ENCODE measurements at regions not wholly inside any gene's neighbourhood (a gene's known extent, or its start where the extent isn't known, plus 50 kb on each side); places are given as distances from the start of the nearest gene placed in this dataset.

DNA sequence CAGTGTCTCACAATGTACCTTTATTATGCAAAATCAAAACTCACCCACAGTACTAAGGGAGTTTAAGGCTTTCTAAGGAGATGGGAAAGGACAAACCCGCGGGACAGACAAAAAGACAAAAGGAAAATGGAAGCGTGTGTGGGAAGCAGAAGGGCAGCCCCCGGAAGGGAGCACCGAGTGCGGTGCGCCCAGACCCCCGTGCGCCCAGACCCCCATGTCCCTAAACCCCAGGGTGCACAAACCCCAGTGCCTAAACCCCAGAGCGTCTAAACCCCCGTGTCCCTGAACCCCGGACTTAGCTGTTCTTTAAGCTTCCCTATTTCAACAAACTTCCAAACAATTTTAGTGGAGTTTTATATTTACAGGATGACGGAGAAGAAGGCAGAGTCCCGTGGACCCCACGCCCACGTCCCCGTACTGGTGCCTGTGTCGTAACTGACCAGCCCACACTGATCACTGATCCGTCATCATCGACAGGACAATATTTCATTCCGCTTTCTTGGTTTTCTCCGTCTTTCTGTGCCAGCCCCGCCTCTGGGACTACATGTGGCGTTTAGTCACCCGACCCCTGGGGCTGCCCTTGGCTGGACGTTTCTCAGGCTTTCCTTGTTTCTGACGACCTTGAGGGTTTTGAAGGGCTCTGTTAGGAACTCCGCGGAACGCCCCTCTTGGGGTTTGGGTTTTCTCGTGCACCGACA lies 76.9 kb downstream of the RTP5 start:
- CTCF ChIA-PET = no interaction called here
- Mint-ChIP-seq H3K4me3 (no peak overlapping the region), H3K4me1 (no peaks in the 10 kb centered on the region), H3K27ac (no peak overlapping the region), H3K36me3 (ENCODE audit: low read depth) (no peaks in the 10 kb centered on the region), H3K9me3 (peaks cover 10% of the 10 kb centered on the region), H3K27me3 (no peaks in the 10 kb centered on the region)
- no peak for DNase-seq
- POLR2A ChIA-PET = no interaction called here

DNA sequence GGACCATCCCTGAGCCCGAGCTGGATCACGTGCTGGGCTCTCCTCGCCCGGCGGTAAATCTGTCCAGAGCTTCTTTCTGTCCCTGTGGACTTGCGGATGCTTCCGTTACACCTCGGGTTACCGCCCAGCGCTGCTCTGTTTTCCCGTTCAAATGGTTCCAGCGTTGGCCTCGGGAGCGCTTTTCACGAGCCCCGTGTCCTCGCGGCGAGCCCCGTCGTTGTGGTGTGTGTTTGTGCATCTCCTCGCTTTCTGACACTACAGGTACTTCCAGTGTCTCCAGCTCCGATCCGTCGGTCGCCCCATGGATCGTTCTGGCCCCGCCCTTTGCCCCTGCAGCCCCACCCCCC lies 77.4 kb downstream of the RTP5 start:
- Mint-ChIP-seq H3K4me1 (no peaks in the 10 kb centered on the region), H3K36me3 (ENCODE audit: low read depth) (no peaks in the 10 kb centered on the region), H3K9me3 (peaks cover 10% of the 10 kb centered on the region), H3K27ac (no peak overlapping the region), H3K4me3 (no peak overlapping the region), H3K27me3 (no peaks in the 10 kb centered on the region)
- no peak for DNase-seq
- CTCF ChIA-PET = no interaction called here
- POLR2A ChIA-PET = no interaction called here

DNA sequence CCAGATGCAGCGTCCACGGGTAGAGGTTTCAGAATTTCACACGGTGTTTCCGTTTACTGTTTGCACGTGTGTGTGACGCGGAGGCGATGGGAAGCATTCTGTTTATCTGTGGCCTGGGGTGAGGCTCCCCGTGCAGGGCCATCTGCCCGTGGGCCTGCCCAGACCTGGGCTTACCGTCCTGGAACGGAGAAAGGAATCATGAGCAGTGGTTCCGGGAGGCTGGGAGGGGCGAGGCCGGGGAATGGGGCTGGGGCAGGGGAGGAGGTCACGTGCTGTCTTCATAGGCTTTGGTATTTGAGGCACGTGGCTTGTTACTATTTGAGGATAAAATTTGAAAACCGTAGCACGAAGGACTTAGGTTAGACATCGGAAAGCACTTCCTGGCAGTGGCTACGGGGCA lies 77.9 kb downstream of the RTP5 start:
- DNase-seq = no peak
- Mint-ChIP-seq H3K4me3 (no peak overlapping the region), H3K27me3 (no peaks in the 10 kb centered on the region), H3K27ac (no peak overlapping the region), H3K36me3 (ENCODE audit: low read depth) (no peaks in the 10 kb centered on the region), H3K4me1 (no peaks in the 10 kb centered on the region), H3K9me3 (peaks cover 10% of the 10 kb centered on the region)
- POLR2A ChIA-PET = no interaction called here
- CTCF ChIA-PET = no interaction called here

DNA sequence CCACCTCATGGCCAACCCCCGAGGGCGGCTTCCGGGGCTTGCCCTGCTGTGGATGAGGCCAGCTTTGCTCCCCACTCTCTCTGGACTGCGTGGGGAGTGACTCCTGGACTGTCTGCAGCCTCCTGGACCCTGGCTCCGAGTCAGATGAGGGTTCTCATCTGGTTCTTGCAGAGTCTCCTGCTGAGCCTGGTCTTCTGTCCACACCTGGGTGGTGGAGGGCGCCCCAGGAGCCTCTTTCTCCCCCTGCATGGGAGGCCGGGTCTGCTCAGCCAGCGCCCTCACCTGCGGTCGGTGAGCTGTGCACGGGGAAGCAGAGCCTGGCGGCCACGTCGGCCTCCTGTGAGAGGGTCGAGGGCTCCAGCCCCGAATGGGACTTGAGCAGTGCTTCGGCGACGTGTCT lies 78.3 kb downstream of the RTP5 start:
- Mint-ChIP-seq H3K27ac (no peak overlapping the region), H3K9me3 (peaks cover 10% of the 10 kb centered on the region), H3K4me1 (no peaks in the 10 kb centered on the region), H3K27me3 (no peaks in the 10 kb centered on the region), H3K4me3 (no peak overlapping the region), H3K36me3 (ENCODE audit: low read depth) (no peaks in the 10 kb centered on the region)
- ChIA-PET POLR2A (no interaction called here), CTCF (no interaction called here)
- no peak for DNase-seq

DNA sequence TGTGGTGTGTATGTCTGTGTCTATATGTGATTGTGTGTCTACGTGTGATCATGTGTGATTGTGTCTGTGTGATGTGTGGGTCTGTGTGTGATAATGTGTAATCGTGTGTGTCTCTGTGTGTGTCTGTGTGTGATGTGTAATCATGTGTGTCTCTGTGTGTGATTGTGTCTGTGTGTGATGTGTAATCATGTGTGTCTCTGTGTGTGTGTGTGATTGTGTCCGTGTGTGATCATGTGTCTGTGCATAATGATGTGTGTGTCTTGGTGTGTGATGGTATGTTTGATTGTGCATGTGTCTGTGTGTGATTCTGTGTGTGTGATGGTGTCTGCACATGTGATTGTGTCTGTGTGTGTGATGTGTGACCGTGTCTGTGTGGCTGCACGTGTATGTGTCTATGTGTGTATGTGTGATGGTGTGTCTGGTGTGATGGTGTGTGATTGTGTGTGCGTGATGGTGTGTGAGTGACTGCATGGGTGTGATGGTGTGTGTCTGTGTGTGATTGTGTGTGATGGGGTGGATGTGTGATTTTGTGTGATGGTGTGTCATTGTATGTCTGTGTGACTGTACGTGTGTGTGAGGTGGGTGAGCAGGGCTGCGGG lies 78.9 kb downstream of the RTP5 start:
- CTCF ChIA-PET = no interaction called here
- Mint-ChIP-seq H3K27ac (no peak overlapping the region), H3K9me3 (peaks cover 10% of the 10 kb centered on the region), H3K4me3 (no peak overlapping the region), H3K4me1 (no peaks in the 10 kb centered on the region), H3K27me3 (no peaks in the 10 kb centered on the region), H3K36me3 (ENCODE audit: low read depth) (no peaks in the 10 kb centered on the region)
- POLR2A ChIA-PET = no interaction called here
- DNase-seq = no peak

DNA sequence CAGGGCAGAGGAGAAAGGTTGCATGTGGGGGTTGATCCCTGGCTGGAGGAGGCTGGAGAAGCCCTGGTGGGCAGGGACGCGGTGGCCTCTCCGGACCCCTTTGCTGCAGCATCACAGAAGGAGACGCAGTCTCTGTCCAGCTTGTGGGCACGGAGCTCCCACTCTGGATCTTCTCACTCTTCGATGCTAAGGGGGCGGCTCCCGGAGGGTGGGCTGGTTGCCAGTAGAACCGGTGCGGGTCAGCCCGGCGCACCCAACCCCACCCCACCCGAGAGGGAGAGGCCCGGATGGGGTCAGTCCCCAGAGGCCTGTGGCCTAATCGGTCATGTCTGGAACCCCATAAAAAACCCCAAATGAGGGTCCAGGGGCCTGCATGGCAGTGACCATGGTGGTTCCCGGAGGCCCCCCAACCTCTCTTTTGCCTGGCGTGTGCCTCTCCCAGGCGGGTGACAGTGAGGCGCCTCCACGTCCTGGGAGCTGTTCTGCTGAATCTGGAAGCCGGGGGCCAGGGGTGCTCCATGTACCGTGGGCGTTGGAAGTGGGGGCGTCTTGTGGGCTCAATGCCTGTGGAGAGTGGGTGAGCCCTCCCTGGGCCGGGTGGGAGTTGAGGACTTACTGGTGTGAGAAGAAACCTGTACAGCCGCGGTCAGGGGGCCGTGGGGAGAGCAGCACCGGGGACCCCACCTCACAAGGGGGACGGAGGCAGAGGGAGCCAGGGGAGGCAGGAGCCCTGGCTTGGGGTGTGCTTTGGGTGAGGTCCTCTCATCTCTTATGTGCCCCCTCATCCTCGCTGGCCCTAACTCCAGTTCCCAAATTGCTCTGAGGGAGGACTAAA lies 79.6 kb downstream of the RTP5 start:
- ChIA-PET CTCF (no interaction called here), POLR2A (no interaction called here)
- Mint-ChIP-seq H3K4me1 (no peaks in the 10 kb centered on the region), H3K27ac (no peak overlapping the region), H3K9me3 (peaks cover 10% of the 10 kb centered on the region), H3K36me3 (ENCODE audit: low read depth) (no peaks in the 10 kb centered on the region), H3K4me3 (no peak overlapping the region), H3K27me3 (no peaks in the 10 kb centered on the region)
- DNase-seq = no peak

DNA sequence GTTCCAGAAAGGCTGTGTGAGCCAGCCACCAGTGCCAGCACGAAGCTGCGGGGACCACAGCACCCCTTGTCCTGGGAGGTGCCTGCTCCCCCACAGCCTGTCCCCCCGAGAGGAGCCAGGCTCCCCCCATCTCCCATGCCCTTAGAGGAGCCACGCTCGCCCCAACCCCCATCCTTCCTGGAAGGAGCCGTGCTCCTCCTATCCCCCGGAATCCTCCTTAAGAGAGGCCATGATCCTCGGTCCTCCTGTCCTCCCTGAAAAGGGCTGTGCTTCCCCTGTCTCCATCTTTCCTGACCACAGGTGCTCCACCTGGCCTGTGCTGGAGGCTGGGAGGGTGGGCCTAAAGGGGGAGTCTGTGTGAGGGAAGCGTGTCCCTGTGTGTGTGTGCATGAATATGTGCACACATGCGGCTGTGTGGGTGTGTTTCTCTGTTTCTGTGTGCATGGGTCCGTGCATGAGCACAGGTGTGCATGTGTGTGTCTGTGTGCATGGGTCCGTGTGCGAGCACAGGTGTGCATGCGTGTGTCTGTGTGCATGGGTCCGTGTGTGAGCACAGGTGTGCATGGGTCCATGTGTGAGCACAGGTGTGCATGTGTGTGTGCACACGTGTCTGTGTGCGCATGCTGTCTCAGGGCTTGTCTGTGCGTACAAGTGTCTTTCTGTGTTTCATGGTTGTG lies 80.3 kb downstream of the RTP5 start:
- Mint-ChIP-seq H3K27me3 (no peaks in the 10 kb centered on the region), H3K9me3 (peaks cover 10% of the 10 kb centered on the region), H3K27ac (no peak overlapping the region), H3K4me1 (no peaks in the 10 kb centered on the region), H3K36me3 (ENCODE audit: low read depth) (no peaks in the 10 kb centered on the region), H3K4me3 (no peak overlapping the region)
- ChIA-PET CTCF (no interaction called here), POLR2A (no interaction called here)
- no peak for DNase-seq

DNA sequence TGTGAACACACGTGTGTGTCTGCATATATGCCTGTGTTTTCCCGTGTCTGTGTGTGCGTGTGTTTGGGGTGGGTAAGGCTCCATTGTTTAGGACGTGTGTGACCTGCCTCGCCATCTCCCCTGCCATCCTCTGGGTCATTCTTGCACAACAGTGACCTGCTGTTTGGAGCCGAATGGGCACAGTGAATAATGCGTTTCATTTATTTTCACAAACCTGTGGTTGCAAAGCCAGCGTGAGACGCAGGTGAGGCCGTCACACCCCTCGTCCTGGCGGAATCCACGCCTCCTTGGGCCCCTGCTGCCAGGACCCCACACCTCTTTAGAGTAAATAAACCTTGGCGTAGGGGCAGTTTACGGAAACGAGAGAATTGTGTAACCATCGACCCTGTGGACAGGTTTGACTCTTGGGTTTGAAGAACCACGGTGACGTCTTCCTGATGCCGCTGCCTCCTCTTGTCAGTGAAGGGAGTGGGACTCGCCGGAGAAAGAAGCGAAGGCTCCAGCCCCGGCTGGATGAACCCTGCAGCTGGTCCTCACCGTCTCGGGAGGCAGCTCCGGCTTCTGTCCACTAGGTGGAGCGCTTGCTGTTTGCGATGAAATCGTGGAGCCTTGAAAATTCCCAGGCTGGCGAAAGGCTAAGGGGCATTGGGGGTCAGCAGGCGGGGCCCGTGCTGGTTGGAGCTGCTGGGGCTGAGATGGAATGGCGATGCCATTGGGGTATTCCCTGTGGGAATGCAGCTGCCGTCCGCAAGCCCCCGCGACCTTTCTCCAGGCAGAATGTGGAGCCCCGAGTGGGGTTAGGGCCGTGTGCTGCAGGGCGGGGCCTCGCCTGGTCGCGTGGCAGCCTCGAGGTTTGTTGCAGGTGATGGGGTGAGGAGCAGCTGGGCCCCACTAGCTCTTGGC lies 81.1 kb downstream of the RTP5 start:
- ChIA-PET CTCF (interaction anchor here (0.6 to 1.8 kb wide), 18 partner anchors 9 to 207 kb away, joined by 3 to 17 read pairs (median 4); no protein-coding TSS in a partner anchor), POLR2A (no interaction called here)
- DNase-seq = peak; percentile 60
- Mint-ChIP-seq H3K9me3 (peaks cover 9% of the 10 kb centered on the region), H3K4me1 (no peaks in the 10 kb centered on the region), H3K4me3 (no peak overlapping the region), H3K36me3 (ENCODE audit: low read depth) (no peaks in the 10 kb centered on the region), H3K27me3 (no peaks in the 10 kb centered on the region), H3K27ac (no peak overlapping the region)

DNA sequence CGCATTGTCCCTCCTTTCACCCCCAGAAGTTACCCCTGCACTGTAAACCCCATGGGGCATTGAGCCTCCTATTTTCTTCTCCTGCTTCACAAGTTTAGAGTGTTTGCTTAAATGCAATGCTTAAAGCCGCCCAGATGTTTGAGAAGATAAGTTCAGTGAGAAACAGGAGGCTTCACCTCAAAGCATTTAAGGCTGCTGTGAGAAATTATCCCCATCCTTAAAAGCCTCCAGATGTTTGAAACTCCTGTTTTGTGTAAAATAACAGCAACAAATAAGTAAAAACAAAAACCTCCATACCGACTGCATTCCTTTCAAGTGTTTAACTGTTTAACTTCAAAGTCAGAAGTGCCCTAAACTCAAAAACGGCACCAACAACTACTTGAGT lies 81.8 kb downstream of the RTP5 start:
- no peak overlapping the region for H3K27ac Mint-ChIP-seq
- no peaks in the 10 kb centered on the region for H3K4me1 Mint-ChIP-seq
- no peaks in the 10 kb centered on the region for H3K36me3 Mint-ChIP-seq (ENCODE audit: low read depth)
- CTCF ChIA-PET = interaction anchor here (1.0 to 1.8 kb wide), 8 partner anchors 8 to 207 kb away, joined by 3 to 17 read pairs (median 3); no protein-coding TSS in a partner anchor
- no peak for DNase-seq
- POLR2A ChIA-PET = no interaction called here
- H3K4me3 Mint-ChIP-seq = no peak overlapping the region
- H3K9me3 Mint-ChIP-seq = peaks cover 6% of the 10 kb centered on the region
- no peaks in the 10 kb centered on the region for H3K27me3 Mint-ChIP-seq

DNA sequence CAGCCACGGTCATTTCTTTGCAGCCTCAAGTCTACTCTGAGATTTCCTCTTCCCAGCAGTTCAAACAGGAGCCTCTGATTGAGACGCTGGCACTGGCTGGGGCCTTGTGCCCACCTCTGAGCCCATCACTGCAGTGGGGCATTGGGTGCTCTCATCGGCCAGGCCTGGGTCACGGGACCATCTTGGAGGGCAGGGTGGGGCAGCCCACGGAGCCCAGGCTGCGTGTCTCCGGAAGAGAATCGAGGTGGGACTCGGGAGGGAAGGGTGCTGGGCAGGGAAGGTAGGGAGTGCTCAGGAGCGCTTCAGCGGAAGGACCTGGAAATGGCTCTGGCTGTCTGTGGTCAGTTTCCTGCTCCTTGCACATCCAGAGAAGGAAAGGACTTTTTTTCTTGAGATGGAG lies 82.4 kb downstream of the RTP5 start:
- Mint-ChIP-seq H3K27ac (no peak overlapping the region), H3K4me1 (no peaks in the 10 kb centered on the region), H3K27me3 (no peaks in the 10 kb centered on the region), H3K36me3 (ENCODE audit: low read depth) (no peaks in the 10 kb centered on the region), H3K4me3 (no peak overlapping the region), H3K9me3 (peaks cover 6% of the 10 kb centered on the region)
- ChIA-PET POLR2A (no interaction called here), CTCF (interaction anchor here (1.3 to 1.8 kb wide), 3 partner anchors 8 to 206 kb away, joined by 3 to 17 read pairs (median 12); no protein-coding TSS in a partner anchor)
- DNase-seq = no peak

DNA sequence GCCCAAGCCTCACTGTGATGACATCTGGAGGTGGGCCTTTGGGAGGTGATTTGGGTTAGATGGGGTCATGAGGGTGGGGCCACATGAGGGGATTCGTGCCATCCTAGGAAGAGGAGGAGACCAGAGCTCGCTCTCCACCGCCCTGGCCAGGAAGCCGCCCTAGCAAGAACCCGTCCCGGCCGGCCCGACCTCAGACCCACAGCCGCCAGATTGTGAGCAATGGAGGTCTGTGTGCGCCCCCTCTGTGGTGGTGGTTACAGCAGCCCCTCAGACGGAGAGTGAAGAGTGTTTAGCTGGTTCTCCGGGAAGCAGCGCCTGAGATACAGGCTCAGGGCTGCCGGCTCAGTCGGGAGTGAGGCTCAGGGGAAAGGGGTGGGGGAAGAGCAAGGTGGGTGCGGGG lies 83.3 kb downstream of the RTP5 start:
- Mint-ChIP-seq H3K4me1 (no peaks in the 10 kb centered on the region), H3K9me3 (peaks cover 6% of the 10 kb centered on the region), H3K4me3 (no peak overlapping the region), H3K27me3 (no peaks in the 10 kb centered on the region), H3K36me3 (ENCODE audit: low read depth) (no peaks in the 10 kb centered on the region), H3K27ac (no peak overlapping the region)
- POLR2A ChIA-PET = no interaction called here
- CTCF ChIA-PET = no interaction called here
- DNase-seq = no peak

DNA sequence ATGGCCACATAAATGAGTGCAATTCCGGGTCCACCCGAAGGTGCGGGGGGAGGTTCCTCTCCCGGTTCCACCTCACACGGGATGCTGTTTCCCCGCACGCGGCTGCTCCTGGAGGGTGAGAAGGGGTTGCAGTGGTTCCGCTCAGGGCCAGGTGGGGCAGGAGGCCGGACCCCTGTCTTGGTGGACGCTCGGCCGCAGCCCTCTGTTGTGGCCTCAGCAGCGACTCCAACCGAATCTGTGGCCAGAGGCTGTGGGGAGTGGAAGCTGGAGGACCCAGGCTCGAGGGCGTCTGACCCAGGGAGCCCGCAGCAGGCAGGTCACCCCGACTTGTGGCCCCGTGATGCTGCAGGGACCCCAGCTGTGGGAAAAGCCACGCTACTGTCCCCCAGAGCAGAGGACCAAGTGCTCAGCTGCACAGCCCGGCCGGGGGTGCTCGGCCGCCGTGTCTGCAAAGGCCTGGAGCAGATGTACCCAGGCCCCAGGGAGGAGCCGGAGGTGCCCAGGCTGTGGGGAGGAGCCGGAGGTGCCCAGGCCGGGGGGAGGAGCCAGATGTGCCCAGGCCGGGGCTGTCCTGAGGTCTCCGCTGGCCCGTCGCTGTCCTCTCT lies 83.9 kb downstream of the RTP5 start:
- Mint-ChIP-seq H3K27ac (no peak overlapping the region), H3K4me1 (no peaks in the 10 kb centered on the region), H3K36me3 (ENCODE audit: low read depth) (no peaks in the 10 kb centered on the region), H3K27me3 (no peaks in the 10 kb centered on the region), H3K4me3 (no peak overlapping the region), H3K9me3 (peaks cover 2% of the 10 kb centered on the region)
- POLR2A ChIA-PET = no interaction called here
- CTCF ChIA-PET = no interaction called here
- DNase-seq = no peak

Data from activated CD4-positive, alpha-beta memory T cell treated with anti-CD3 and anti-CD28 coated beads, Interleukin-2, amount 10 ng/mL, durations not matched to agents 7 days and 5 days (primary cell).